Endodermal cell (in vitro differentiated cells): ENCODE measurements at regions not wholly inside any gene's neighbourhood (a gene's known extent, or its start where the extent isn't known, plus 50 kb on each side); places are given as distances from the start of the nearest gene placed in this dataset.

Experiments used
- DNase-seq: peaks from one replicate; pipeline ENCODE4 v3.0.0-alpha.2; 2017
- H3K27ac ChIP-seq: 2 replicates; pipeline ENCODE4 v1.5.1; 2013; ENCODE audit warnings: mild to moderate bottlenecking, low read depth, low read length, moderate library complexity
- H3K27me3 ChIP-seq: 2 replicates; pipeline ENCODE4 v1.6.1; 2013; ENCODE audit warnings: mild to moderate bottlenecking, low read length, moderate library complexity; ENCODE audit not compliant: insufficient read depth, control insufficient read depth, poor library complexity, severe bottlenecking
- H3K36me3 ChIP-seq: 2 replicates; pipeline ENCODE4 v1.7.0; 2013; ENCODE audit warnings: mild to moderate bottlenecking, low read length, moderate library complexity; ENCODE audit not compliant: control insufficient read depth, insufficient read depth
- H3K4me1 ChIP-seq: one replicate; pipeline ENCODE4 v1.7.0; 2013; ENCODE audit warnings: low read length; ENCODE audit not compliant: control insufficient read depth, insufficient read depth
- H3K4me3 ChIP-seq: 2 replicates; pipeline ENCODE4 v1.5.1; 2013; ENCODE audit warnings: mild to moderate bottlenecking, low read length, moderate library complexity
- H3K9ac ChIP-seq: 2 replicates; pipeline ENCODE4 v1.6.1; 2013; ENCODE audit warnings: mild to moderate bottlenecking, low read length, moderate library complexity; ENCODE audit not compliant: poor library complexity, severe bottlenecking; ENCODE audit errors: extremely low read depth
- H3K9me3 ChIP-seq: 2 replicates; pipeline ENCODE4 v1.6.1; 2013; ENCODE audit warnings: mild to moderate bottlenecking, low read length, moderate library complexity; ENCODE audit not compliant: control insufficient read depth
- H3K27ac Mint-ChIP-seq: 2 replicates; pipeline ENCODE4 v1.8.0; 2020; ENCODE audit warnings: mixed read lengths
- H3K27me3 Mint-ChIP-seq: 2 replicates; pipeline ENCODE4 v1.8.0; 2021; ENCODE audit warnings: mild to moderate bottlenecking, mixed read lengths; ENCODE audit not compliant: insufficient read depth
- H3K36me3 Mint-ChIP-seq: 2 replicates; pipeline ENCODE4 v1.8.0; 2020; ENCODE audit warnings: low read depth, mixed read lengths
- H3K4me1 Mint-ChIP-seq: 2 replicates; pipeline ENCODE4 v1.8.0; 2020; ENCODE audit warnings: mixed read lengths
- H3K4me3 Mint-ChIP-seq: 2 replicates; pipeline ENCODE4 v1.8.0; 2020; ENCODE audit warnings: mild to moderate bottlenecking, moderate library complexity, mixed read lengths
- H3K9me3 Mint-ChIP-seq: 2 replicates; pipeline ENCODE4 v1.8.0; 2020; ENCODE audit warnings: mild to moderate bottlenecking, mixed read lengths
- CTCF ChIP-seq: fragments of 200-600 bp; sonication (generic); conservative IDR thresholded peaks from 2 replicates; pipeline ENCODE4 v1.5.0; 2021; ENCODE audit warnings: antibody characterized with exemption, mild to moderate bottlenecking
- WGBS, 2 experiments: methylation state at CpG; one replicate each; pipeline versions ENCODE4 v1.1.5 to v1.1.7; 2013; ENCODE audit warnings: missing lambda C conversion rate in 2 of 2, mixed read lengths in 1 of 2; ENCODE audit not compliant: insufficient coverage in 1 of 2, insufficient read length in 1 of 2; 5-methylcytosine and 5-hydroxymethylcytosine counted together

DNA sequence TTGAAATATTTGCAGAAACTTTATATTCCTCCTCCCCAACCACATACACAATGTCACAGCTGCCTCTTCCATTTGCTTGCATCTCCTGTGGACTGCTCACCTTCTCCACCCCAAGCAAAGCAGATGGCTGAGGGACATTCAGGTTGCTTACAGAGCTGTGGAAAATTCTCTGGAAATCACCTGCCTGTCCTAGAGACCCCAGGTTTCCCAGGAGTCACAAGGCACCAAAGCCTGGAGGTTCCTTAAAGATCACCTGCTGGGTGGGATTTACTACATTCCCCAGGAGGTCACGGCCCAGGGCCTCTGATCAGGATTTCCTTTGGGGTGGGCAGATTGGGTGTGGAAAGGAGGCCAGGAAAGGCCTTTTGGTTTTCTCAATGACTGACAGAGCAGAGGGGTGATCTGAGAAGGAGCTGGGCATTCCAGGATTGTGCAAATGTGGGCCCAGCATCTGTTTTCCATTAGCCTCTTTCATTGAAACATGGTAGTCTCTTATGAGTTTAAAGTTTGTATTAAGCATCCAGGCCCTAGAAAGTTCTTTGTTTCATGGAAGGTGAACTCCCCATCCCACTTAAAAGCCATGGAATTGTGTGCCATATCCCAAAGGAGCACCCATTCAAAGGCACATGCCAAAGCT, 410.7 kb upstream of the TNP1 start:
- Mint-ChIP-seq H3K27ac (peak overlapping the region; percentile 45), H3K4me3 (no peak overlapping the region), H3K9me3 (peaks cover 33% of the 10 kb centered on the region), H3K27me3 (peaks cover 98% of the 10 kb centered on the region), H3K36me3 (peaks cover 5% of the 10 kb centered on the region), H3K4me1 (peaks cover 17% of the 10 kb centered on the region)
- no peak for TF ChIP-seq CTCF
- Histone ChIP-seq H3K9ac (no peak overlapping the region), H3K4me3 (no peak overlapping the region), H3K9me3 (peaks cover 32% of the 10 kb centered on the region), H3K27ac (no peak overlapping the region), H3K4me1 (peaks cover 7% of the 10 kb centered on the region), H3K36me3 (no peaks in the 10 kb centered on the region), H3K27me3 (peaks cover 36% of the 10 kb centered on the region)
- DNase-seq = peak; percentile 65
- 71 to 80% methylated on average over 1 of the region's 1 CpG for WGBS, 2 experiments

GRCh38 chr2:217269701-217270484, 410.0 kb upstream of the TNP1 start:
- H3K9ac ChIP-seq = no peak overlapping the region
- Mint-ChIP-seq H3K9me3 (peaks cover 35% of the 10 kb centered on the region), H3K27me3 (peaks cover 98% of the 10 kb centered on the region), H3K27ac (no peak overlapping the region), H3K4me1 (peaks cover 17% of the 10 kb centered on the region), H3K4me3 (no peak overlapping the region), H3K36me3 (peaks cover 5% of the 10 kb centered on the region)
- peak; percentile 94 for DNase-seq
- WGBS, 2 experiments = 9 to 36% methylated on average over 5 to 8 of the region's 8 CpGs
- H3K9me3 ChIP-seq = peaks cover 32% of the 10 kb centered on the region
- no peaks in the 10 kb centered on the region for H3K36me3 ChIP-seq
- H3K27ac ChIP-seq = no peak overlapping the region
- no peak for TF ChIP-seq CTCF
- peaks cover 7% of the 10 kb centered on the region for H3K4me1 ChIP-seq
- H3K4me3 ChIP-seq = no peak overlapping the region
- peaks cover 36% of the 10 kb centered on the region for H3K27me3 ChIP-seq

DNA sequence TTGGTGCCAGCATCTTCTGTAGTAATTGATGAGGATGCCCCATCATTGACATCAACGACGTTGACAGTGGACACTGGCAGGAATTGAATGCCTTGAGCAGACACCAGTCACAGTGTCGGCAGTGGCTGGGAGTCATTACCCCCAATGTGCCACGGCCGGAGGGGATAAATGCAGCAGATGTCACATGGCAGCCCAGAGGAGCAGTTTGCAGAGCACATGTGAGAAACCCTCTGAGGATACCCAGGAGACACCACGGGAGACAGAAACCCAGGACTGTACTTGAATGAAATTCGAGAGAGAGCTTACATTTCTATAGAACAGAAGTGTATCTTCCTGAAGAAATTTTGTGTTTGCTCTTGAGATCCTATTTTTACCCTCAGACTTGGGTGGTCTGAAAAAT, 409.1 kb upstream of the TNP1 start:
- Mint-ChIP-seq H3K4me1 (peaks cover 17% of the 10 kb centered on the region), H3K36me3 (peaks cover 5% of the 10 kb centered on the region), H3K27ac (no peak overlapping the region), H3K27me3 (peaks cover 97% of the 10 kb centered on the region), H3K9me3 (peaks cover 35% of the 10 kb centered on the region), H3K4me3 (no peak overlapping the region)
- no peak overlapping the region for H3K4me3 ChIP-seq
- no peaks in the 10 kb centered on the region for H3K36me3 ChIP-seq
- H3K27ac ChIP-seq = no peak overlapping the region
- no peak overlapping the region for H3K9ac ChIP-seq
- H3K9me3 ChIP-seq = peaks cover 32% of the 10 kb centered on the region
- 90% methylated on average over 7 of the region's 7 CpGs for WGBS, 2 experiments
- TF ChIP-seq CTCF = no peak
- DNase-seq = no peak
- peaks cover 7% of the 10 kb centered on the region for H3K4me1 ChIP-seq
- peaks cover 36% of the 10 kb centered on the region for H3K27me3 ChIP-seq
